Neutrophil (primary cell): ENCODE measurements at regions not wholly inside any gene's neighbourhood (a gene's known extent, or its start where the extent isn't known, plus 50 kb on each side); places are given as distances from the start of the nearest gene placed in this dataset.

ENCODE experiments used
- H3K27ac ChIP-seq: fragments of 200-600 bp; sonication (generic); 2 replicates; pipeline ENCODE4 v1.5.1; 2016; ENCODE audit warnings: mild to moderate bottlenecking, moderate library complexity
- H3K27me3 ChIP-seq: fragments of 200-600 bp; sonication (generic); 2 replicates; pipeline ENCODE4 v1.6.0; 2016; ENCODE audit warnings: mild to moderate bottlenecking
- H3K36me3 ChIP-seq: fragments of 200-600 bp; sonication (generic); 2 replicates; pipeline ENCODE4 v1.5.1; 2017
- H3K4me1 ChIP-seq, 2 experiments: fragments of 200-600 bp in 1 of 2; sonication (generic) in 1 of 2; 1 replicate in 1 of 2; 2 replicates in 1 of 2; pipeline versions ENCODE4 v1.5.1 to v1.6.1; 2013 to 2016; ENCODE audit warnings: low read depth in 1 of 2, low read length in 1 of 2, mild to moderate bottlenecking in 1 of 2, moderate library complexity in 1 of 2; ENCODE audit not compliant: control insufficient read depth in 1 of 2, insufficient read depth in 1 of 2
- H3K4me3 ChIP-seq, 2 experiments: fragments of 200-600 bp in 1 of 2; sonication (generic) in 1 of 2; 1 replicate in 1 of 2; 2 replicates in 1 of 2; pipeline ENCODE4 v1.5.1; 2013 to 2016; ENCODE audit warnings: low read depth in 1 of 2, low read length in 1 of 2, mild to moderate bottlenecking in 1 of 2, moderate library complexity in 1 of 2
- H3K9me3 ChIP-seq: fragments of 200-600 bp; sonication (generic); 2 replicates; pipeline ENCODE4 v1.5.1; 2016
- CTCF ChIP-seq: fragments of 200-600 bp; sonication (generic); IDR thresholded peaks from 2 replicates; pipeline ENCODE4 v1.5.1; 2016; ENCODE audit warnings: antibody characterized with exemption

DNA sequence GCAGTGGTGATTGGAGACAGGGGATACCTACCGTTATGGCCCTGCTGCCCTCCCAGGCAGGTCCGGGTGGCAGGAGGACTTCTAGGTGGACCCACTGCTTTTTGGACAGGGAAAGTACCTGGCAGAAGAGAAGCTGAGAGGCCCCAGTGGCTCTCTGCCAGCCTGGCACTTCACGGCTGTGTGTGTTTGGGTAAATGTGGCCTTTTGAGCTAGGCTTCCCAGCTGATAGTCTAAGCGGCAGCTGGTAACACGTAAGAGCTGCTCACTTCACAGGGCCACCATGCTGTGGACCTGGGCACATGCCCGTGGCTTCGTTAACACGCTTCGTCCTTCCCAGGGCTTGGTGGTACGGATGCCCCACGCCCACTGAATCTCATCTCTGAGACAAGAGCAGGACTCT, 92.0 kb upstream of the CLCN4 start:
- no peak for TF ChIP-seq CTCF

DNA sequence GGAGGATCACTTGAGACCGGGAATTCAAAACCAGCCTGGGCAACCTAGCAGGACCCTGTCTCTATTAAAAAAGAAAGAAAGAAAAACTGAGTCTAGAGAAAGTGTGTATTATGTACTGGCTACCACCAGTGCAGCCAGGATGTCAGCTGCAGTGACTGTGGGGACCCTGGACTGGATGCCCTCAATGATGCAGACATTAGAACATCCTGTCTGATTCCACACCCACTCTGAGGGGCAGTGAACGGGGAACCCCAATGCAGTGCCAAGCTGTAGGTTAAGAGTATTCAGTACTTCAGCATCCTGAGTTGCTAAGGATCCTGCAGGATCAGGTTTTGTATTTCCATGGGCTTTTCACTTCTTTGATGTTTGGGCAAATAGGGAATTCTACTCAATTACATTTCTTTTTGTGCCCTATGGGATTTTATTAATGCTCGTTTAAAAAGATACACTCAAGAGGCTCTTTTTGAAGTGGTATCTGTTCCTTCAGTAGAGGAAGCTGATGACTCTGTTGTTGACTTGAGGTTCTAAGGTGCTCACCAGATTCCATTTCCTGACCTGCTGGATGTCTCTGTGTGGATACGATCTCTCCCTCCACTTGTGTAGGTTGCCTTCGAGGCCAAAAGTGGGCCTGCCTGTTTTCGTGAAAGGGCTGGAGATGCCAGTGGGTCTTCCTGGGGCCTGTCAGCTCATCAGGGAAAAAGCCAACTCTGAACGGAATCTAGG, 85.9 kb upstream of the CLCN4 start:
- no peaks in the 10 kb centered on the region for H3K27me3 ChIP-seq
- peaks cover 24% of the 10 kb centered on the region for H3K36me3 ChIP-seq
- H3K9me3 ChIP-seq = no peaks in the 10 kb centered on the region
- H3K4me3 ChIP-seq = no peak overlapping the region
- TF ChIP-seq CTCF = no peak
- H3K4me1 ChIP-seq = peaks cover 10 to 12% of the 10 kb centered on the region in 2 experiments
- H3K27ac ChIP-seq = no peak overlapping the region

More for the DNA sequence above, 92.0 kb upstream of the CLCN4 start:
- Histone ChIP-seq H3K9me3 (no peaks in the 10 kb centered on the region), H3K4me1 (peaks cover 5 to 8% of the 10 kb centered on the region in 2 experiments), H3K4me3 (no peak overlapping the region), H3K27ac (no peak overlapping the region), H3K36me3 (peaks cover 16% of the 10 kb centered on the region), H3K27me3 (no peaks in the 10 kb centered on the region)

- no peak overlapping the region for H3K27ac ChIP-seq
- H3K4me3 ChIP-seq = no peak overlapping the region
- no peak for TF ChIP-seq CTCF
- H3K27me3 ChIP-seq = no peaks in the 10 kb centered on the region
- peaks cover 10 to 12% of the 10 kb centered on the region in 2 experiments for H3K4me1 ChIP-seq
- no peaks in the 10 kb centered on the region for H3K9me3 ChIP-seq
- peaks cover 24% of the 10 kb centered on the region for H3K36me3 ChIP-seq
These were observed 85.2 kb upstream of the CLCN4 start for GRCh38 chrX:10071451-10072144.

- H3K4me3 ChIP-seq = no peak overlapping the region
- H3K27me3 ChIP-seq = no peaks in the 10 kb centered on the region
- H3K9me3 ChIP-seq = no peaks in the 10 kb centered on the region
- H3K36me3 ChIP-seq = peaks cover 12% of the 10 kb centered on the region
- peaks cover 10 to 12% of the 10 kb centered on the region in 2 experiments for H3K4me1 ChIP-seq
- TF ChIP-seq CTCF = no peak
- H3K27ac ChIP-seq = no peak overlapping the region
These were observed 83.8 kb upstream of the CLCN4 start for GRCh38 chrX:10072786-10073568.

DNA sequence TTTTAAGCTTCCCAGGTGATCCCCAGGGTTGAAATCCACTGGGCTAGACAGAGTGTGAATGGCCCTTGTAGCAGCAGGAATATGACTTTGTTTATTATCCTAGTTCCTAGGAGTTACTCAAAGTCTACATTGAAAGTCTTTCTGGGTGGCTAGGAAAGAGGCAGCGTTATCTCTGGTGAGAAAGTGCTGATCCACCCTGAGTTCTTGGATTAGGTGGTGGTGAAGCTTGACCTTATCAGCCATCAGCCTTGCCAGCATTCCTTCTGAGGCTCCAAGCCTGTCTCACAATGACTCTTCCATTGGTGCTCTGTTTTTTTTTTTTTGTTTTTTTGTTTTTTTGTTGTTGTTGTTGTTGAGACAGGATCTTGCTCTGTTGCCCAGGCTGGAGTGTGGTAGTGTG, 83.1 kb upstream of the CLCN4 start:
- H3K36me3 ChIP-seq = peaks cover 8% of the 10 kb centered on the region
- H3K27me3 ChIP-seq = no peaks in the 10 kb centered on the region
- TF ChIP-seq CTCF = no peak
- H3K4me1 ChIP-seq = peaks cover 12 to 15% of the 10 kb centered on the region in 2 experiments
- H3K4me3 ChIP-seq = no peak overlapping the region
- no peak overlapping the region for H3K27ac ChIP-seq
- no peaks in the 10 kb centered on the region for H3K9me3 ChIP-seq
